ENCODE measurements at regions not wholly inside any gene's neighbourhood (a gene's known extent, or its start where the extent isn't known, plus 50 kb on each side); places are given as distances from the start of the nearest gene placed in this dataset.

DNA sequence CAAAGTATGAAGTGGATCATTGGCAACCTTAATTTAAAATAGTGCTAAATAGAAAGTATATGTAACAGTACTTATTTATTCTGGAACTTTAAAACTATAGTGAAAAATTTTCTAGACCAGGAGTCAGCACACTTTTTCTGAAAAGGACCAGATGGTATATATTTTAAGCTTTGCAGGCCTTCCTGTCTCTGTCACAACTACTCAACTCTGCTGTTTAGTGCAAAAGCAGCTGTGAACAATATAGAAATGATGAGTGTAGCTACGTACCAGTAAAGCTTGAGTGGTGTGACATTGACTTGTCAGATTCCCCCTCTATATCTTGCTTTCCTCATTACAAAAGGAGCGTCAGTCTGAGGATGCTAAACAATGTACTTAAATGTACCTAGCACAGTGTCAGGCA is 88.1 kb upstream of the IGFBP3 start:
- no peak for DNase-seq (ENCODE audit: low spot score)

GRCh38 chr7:46007990-46008643 is 87.0 kb upstream of the IGFBP3 start:
- DNase-seq (ENCODE audit: low spot score), result no peak

GRCh38 chr7:46007194-46007593 is 86.1 kb upstream of the IGFBP3 start:
- DNase-seq (ENCODE audit: low spot score), result no peak

- no peak for DNase-seq (ENCODE audit: low spot score)
Measured at GRCh38 chr7:46006723-46007122, 85.7 kb upstream of the IGFBP3 start.

- no peak for DNase-seq (ENCODE audit: low spot score)
Measured at GRCh38 chr7:46006212-46006611, 85.1 kb upstream of the IGFBP3 start.

DNA sequence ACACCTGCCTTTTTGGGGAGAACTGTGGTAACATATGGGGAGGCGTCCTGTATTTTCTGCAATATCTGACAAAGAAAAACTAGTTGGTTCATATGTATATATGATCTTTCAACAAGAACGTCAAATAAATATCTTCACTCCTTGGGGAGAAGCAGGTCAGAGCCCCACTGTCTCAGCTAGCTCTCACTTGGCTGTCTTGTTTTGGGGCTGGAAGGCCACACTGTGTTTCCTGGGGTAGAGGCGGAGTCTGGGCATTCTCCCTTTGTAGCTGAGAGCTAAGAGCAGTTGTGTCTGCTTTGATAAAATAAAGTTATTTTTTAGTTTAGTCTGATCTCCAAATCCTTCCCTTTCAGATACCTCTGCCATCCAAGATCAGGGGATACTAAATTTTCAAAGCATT is 83.9 kb upstream of the IGFBP3 start:
- no peak for DNase-seq (ENCODE audit: low spot score)

- no peak for DNase-seq (ENCODE audit: low spot score)
Measured at GRCh38 chr7:46003896-46004875, 83.1 kb upstream of the IGFBP3 start.

GRCh38 chr7:46003161-46003560 is 82.1 kb upstream of the IGFBP3 start:
- DNase-seq (ENCODE audit: low spot score), result no peak

GRCh38 chr7:46000513-46000912 is 79.4 kb upstream of the IGFBP3 start:
- DNase-seq (ENCODE audit: low spot score), result no peak

DNA sequence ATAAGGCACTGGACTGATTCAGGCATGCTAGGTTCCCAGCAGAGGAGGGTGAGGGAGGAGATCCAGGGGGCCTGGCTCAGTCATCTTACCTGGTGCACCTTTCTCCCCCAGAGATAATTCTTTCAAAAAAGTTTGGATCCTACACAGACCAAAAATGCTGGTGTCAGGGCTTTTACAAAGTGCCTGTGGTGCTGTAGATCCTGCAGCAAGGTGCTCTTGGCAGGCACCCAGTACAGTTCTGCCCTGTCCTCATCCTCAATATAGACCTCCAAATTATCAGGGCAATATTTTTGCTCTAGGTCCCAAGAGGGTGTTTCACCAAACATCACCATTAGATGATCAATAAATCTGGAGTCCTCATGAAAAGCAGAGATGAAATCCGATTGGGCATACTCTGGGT is 78.5 kb upstream of the IGFBP3 start:
- no peak for DNase-seq (ENCODE audit: low spot score)

DNA sequence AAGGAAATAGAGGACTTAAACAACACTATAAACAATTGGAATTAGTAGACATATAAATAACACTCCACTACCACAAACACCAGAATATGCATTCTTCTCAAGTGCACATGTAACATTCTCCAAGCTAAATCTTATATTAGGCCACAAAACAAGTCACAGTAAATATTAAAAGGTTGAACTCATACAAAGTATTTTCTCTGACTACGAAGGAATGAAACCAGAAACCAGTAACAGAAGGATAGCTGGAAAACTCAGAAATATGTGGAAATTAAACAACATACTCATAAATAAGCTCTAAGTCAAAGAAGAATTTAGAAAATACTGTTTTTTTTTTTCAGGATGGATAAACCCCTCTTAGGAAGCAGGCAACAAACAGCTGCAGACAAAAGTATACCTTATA is 77.4 kb upstream of the IGFBP3 start:
- no peak for DNase-seq (ENCODE audit: low spot score)

- no peak for DNase-seq (ENCODE audit: low spot score)
Measured at GRCh38 chr7:45993621-45994020, 72.5 kb upstream of the IGFBP3 start.

- DNase-seq (ENCODE audit: low spot score), result no peak
Measured at GRCh38 chr7:45992826-45993225, 71.8 kb upstream of the IGFBP3 start.

DNA sequence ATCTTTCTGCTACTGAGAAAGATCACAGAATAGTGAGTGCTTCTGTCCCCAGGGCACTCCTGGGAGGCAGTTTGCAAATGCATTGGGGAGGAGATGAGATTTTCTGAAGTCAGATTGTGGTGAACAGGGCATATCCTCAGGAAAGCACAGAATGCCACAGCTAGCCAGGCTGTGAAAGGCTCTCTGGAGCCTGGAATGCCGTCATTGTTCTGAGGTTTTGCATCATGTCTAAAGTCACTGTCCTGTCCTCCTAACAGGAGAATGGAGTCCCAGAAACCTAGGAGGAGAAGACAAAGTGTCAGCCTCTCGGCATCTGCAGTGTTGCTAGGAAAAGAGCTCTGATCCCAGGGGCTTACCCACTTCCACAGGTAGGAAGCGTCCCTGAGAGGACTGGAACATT is 69.2 kb upstream of the IGFBP3 start:
- no peak for DNase-seq (ENCODE audit: low spot score)

GRCh38 chr7:45988405-45989057 is 67.5 kb upstream of the IGFBP3 start:
- DNase-seq (ENCODE audit: low spot score), result no peak

GRCh38 chr7:45987521-45988290 is 66.6 kb upstream of the IGFBP3 start:
- DNase-seq (ENCODE audit: low spot score), result no peak

GRCh38 chr7:45986355-45987298 is 65.6 kb upstream of the IGFBP3 start:
- no peak for DNase-seq (ENCODE audit: low spot score)

- no peak for DNase-seq (ENCODE audit: low spot score)
Measured at GRCh38 chr7:45985902-45986301, 64.8 kb upstream of the IGFBP3 start.

- no peak for DNase-seq (ENCODE audit: low spot score)
Measured at GRCh38 chr7:45984386-45985295, 63.6 kb upstream of the IGFBP3 start.

DNA sequence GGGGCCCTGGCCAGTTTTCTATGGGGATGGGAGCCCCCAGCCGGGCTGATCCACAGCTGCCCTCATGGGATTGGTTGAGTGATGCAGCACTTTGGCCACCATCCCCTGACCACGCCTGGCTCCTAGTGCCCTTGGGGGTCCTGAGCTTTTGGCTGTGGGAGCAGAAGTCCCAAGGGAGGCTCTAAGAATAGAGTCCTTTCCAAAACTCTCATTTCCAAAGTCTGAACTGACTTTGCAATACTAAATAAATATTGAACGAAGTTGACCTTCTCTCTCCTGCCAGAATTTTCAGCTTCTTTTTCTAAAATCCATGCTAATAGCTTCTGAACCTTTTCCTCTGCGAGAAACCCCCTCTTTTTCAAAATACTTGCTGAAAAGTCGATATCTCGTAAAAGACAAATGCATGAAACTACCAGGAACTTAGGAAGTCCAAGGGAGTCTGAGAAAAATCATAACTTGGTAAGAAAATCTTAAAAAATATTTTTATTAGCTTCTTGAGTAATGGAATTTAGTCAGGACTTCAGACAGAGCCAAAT is 62.7 kb upstream of the IGFBP3 start:
- no peak for DNase-seq (ENCODE audit: low spot score)
